HepG2 (cell line): ENCODE measurements at regions not wholly inside any gene's neighbourhood (a gene's known extent, or its start where the extent isn't known, plus 50 kb on each side); places are given as distances from the start of the nearest gene placed in this dataset.

ENCODE experiments used
- ATAC-seq: fragments of 200-7000 bp; cut with Tn5 transposase; 3 replicates; pipeline ENCODE4 v1.9.1; 2020; ENCODE audit warnings: mild to moderate bottlenecking, moderate library complexity
- BruUV-seq: library from RNA; stranded (reverse); fragments of 400-500 nt; replicated peaks from 2 replicates; lab custom pipeline; 2021; lab: Mats Ljungman, UMichigan
- CTCF ChIA-PET: fragments of 300-600 bp; formaldehyde crosslinking; extraction: SDS; loops from one replicate; lab custom pipeline; 2021; ENCODE audit warnings: low total read pairs, inconsistent platforms, low intra/inter-chr PET ratio; lab: Yijun Ruan, JAX
- POLR2A ChIA-PET: fragments of 350-600 bp; sonication (Branson Sonifier 250); formaldehyde crosslinking; loops from one replicate; lab custom pipeline; 2020; ENCODE audit warnings: antibody characterized with exemption, inconsistent platforms; lab: Yijun Ruan, JAX
- DNase-seq: peaks from one replicate; pipeline ENCODE4 v3.0.0-alpha.2; 2015; ENCODE audit warnings: low spot score
- FAIRE-seq: peaks from 3 replicates; lab custom pipeline; 2011; peaks lifted over from hg19 to GRCh38; lab: Jason Lieb, UNC
- H2AFZ ChIP-seq: one replicate; pipeline ENCODE4 v1.6.1; 2011; ENCODE audit warnings: low read length, inconsistent platforms
- H3K27ac ChIP-seq: fragments of 300-600 bp; 3 replicates; pipeline ENCODE4 v1.8.0; 2011; ENCODE audit warnings: mixed run types, mild to moderate bottlenecking, mixed read lengths, low read length, inconsistent platforms; ENCODE audit not compliant: insufficient read depth; ENCODE audit errors: extremely low read length
- H3K27me3 ChIP-seq, 2 experiments: fragments of 200-600 bp in 1 of 2; 2 replicates in 1 of 2; 3 replicates in 1 of 2; pipeline versions ENCODE4 v1.6.0 to v1.8.0; 2011; ENCODE audit warnings: low read length in 2 of 2, mild to moderate bottlenecking in 2 of 2, moderate library complexity in 2 of 2, inconsistent platforms in 1 of 2; ENCODE audit not compliant: insufficient read depth in 2 of 2, control insufficient read depth in 1 of 2
- H3K36me3 ChIP-seq, 2 experiments: fragments of 200-600 bp in 1 of 2; replicated peaks in 1 of 2; 2 replicates in 1 of 2; 3 replicates in 1 of 2; pipeline versions ENCODE4 v1.5.1 to v1.8.0; 2011; ENCODE audit warnings: low read length in 2 of 2, inconsistent platforms in 1 of 2; ENCODE audit not compliant: insufficient read depth in 2 of 2, control insufficient read depth in 1 of 2
- H3K4me1 ChIP-seq: 2 replicates; pipeline ENCODE4 v1.5.1; 2012; ENCODE audit warnings: low read length, inconsistent platforms; ENCODE audit not compliant: insufficient read depth
- H3K4me2 ChIP-seq: 2 replicates; pipeline ENCODE4 v1.6.0; 2011; ENCODE audit warnings: low read depth, low read length, inconsistent platforms
- H3K4me3 ChIP-seq, 3 experiments: fragments of 200-600 bp in 1 of 3; sonication (generic), shearing (Covaris generic) in 1 of 3; replicated peaks in 1 of 3; 2 replicates each; pipeline ENCODE4 v1.5.1; 2011 to 2016; ENCODE audit warnings: low read length in 3 of 3, inconsistent platforms in 2 of 3, low read depth in 2 of 3, mild to moderate bottlenecking in 2 of 3, control low read depth in 1 of 3, mixed read lengths in 1 of 3; ENCODE audit not compliant: insufficient read depth in 1 of 3
- H3K79me2 ChIP-seq: one replicate; pipeline ENCODE4 v1.6.1; 2011; ENCODE audit warnings: low read length, inconsistent platforms; ENCODE audit not compliant: insufficient read depth
- H3K9ac ChIP-seq: 2 replicates; pipeline ENCODE4 v1.6.0; 2011; ENCODE audit warnings: mild to moderate bottlenecking, low read depth, low read length, inconsistent platforms; ENCODE audit not compliant: insufficient read depth
- H3K9me3 ChIP-seq: 2 replicates; pipeline ENCODE4 v1.5.1; 2012; ENCODE audit warnings: mild to moderate bottlenecking, low read length
- H4K20me1 ChIP-seq: 2 replicates; pipeline ENCODE4 v1.6.0; 2011; ENCODE audit warnings: inconsistent platforms, mild to moderate bottlenecking, low read length, moderate library complexity; ENCODE audit not compliant: insufficient read depth
- CSRNP2 ChIP-seq: sonication (generic); formaldehyde crosslinking; conservative IDR thresholded peaks from 2 replicates; pipeline ENCODE4 v1.8.0; 2022; ENCODE audit warnings: low read depth, missing genetic modification reagents
- ETV5 ChIP-seq: IDR thresholded peaks from 2 replicates; pipeline ENCODE4 v1.6.1; 2018; ENCODE audit warnings: missing biosample characterization, missing genetic modification reagents, inconsistent platforms, borderline replicate concordance
- FOSL2 ChIP-seq: sonication (generic); formaldehyde crosslinking; IDR thresholded peaks from 2 replicates; pipeline ENCODE4 v1.4.0; 2020; ENCODE audit warnings: missing genetic modification reagents
- KLF12 ChIP-seq: sonication (generic); formaldehyde crosslinking; IDR thresholded peaks from 2 replicates; pipeline ENCODE4 v1.4.0; 2020; ENCODE audit warnings: missing genetic modification reagents, borderline replicate concordance
- NFIC ChIP-seq: IDR thresholded peaks from 2 replicates; pipeline ENCODE4 v1.6.1; 2012; ENCODE audit warnings: mild to moderate bottlenecking, low read length, inconsistent platforms
- PHF20 ChIP-seq: sonication (generic); formaldehyde crosslinking; IDR thresholded peaks from 2 replicates; pipeline ENCODE4 v1.5.0; 2020; ENCODE audit warnings: mild to moderate bottlenecking, missing genetic modification reagents
- REL ChIP-seq: sonication (generic); formaldehyde crosslinking; conservative IDR thresholded peaks from 2 replicates; pipeline ENCODE4 v1.8.0; 2022; ENCODE audit warnings: mild to moderate bottlenecking, missing genetic modification reagents, moderate library complexity
- ZKSCAN1 ChIP-seq: fragments of 150-350 bp; IDR thresholded peaks from 2 replicates; pipeline ENCODE4 v1.6.1; 2014; ENCODE audit warnings: low read length
- ZMYM4 ChIP-seq: sonication (generic); formaldehyde crosslinking; IDR thresholded peaks from 2 replicates; pipeline ENCODE4 v1.8.1; 2023; ENCODE audit warnings: mild to moderate bottlenecking, missing genetic modification reagents
- ZNF274 ChIP-seq: sonication (generic); formaldehyde crosslinking; IDR thresholded peaks from 2 replicates; pipeline ENCODE4 v1.5.1; 2020; ENCODE audit warnings: mild to moderate bottlenecking, missing genetic modification reagents
- ZNF781 ChIP-seq: sonication (generic); formaldehyde crosslinking; IDR thresholded peaks from 2 replicates; pipeline ENCODE4 v1.5.1; 2020; ENCODE audit warnings: borderline replicate concordance, mild to moderate bottlenecking, missing genetic modification reagents; ENCODE audit errors: not compliant biosample characterization
- in situ Hi-C: cut with HindIII; loops from 2 replicates; pipeline ENCODE4 v1.10.0; 2017; ENCODE audit warnings: low pct_unique_long_range_greater_than_20kb; ENCODE audit not compliant: extremely low pct_ligation_motif_present
- intact Hi-C: fragments of 100-400 bp; cut with micrococcal nuclease; formaldehyde crosslinking; loops from one replicate; pipeline ENCODE4 v1.10.0; 2022; ENCODE audit not compliant: unreplicated experiment
- TF ChIP-seq, protein P1 (sequence below): sonication (generic); formaldehyde crosslinking; IDR thresholded peaks from 2 replicates; pipeline ENCODE4 v1.8.0; 2022; ENCODE audit warnings: missing genetic modification reagents, low read depth, mild to moderate bottlenecking, borderline replicate concordance

DNA sequence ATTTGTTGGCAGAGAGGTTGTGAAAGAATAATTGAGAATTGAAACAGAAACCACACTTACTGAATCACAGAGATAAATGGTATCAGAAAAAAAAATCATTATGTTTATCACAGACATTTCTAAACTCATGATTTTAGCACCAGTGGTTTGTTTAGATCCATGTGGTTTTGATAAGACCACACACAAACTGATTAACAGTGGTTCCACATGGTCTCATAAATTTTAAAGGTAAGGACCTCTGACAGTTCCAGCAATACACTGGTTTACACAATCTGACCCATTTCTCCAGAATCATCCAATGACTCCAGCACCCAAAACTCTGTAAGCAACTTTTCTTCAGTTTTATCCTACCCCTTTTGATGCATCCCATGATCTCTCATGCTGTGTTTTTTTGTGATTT lies 261.2 kb downstream of the ANXA1 start:
- ATAC-seq, result no peak
- TF ChIP-seq ETV5 (CRISPR knock-in tag) (no peak), PHF20 (CRISPR knock-in tag) (no peak), ZNF781 (no peak), FOSL2 (CRISPR knock-in tag) (no peak), KLF12 (CRISPR knock-in tag) (no peak), CSRNP2 (CRISPR knock-in tag) (no peak), ZKSCAN1 (no peak), REL (CRISPR knock-in tag) (no peak), ZNF274 (CRISPR knock-in tag) (no peak), NFIC (no peak), ZMYM4 (no peak)
- TF ChIP-seq, protein P1, sequence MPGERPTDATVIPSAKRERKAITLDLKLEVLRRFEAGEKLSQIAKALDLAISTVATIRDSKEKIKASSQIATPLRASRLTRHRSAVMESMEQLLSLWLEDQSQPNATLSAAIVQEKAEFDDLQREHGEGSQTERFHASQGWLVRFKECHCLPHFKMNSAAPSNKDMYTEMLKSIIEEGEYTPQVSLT (CRISPR knock-in tag), result no peak
- TF ChIP-seq, all 625 proteins: peak for 0
- Histone ChIP-seq H3K4me2 (no peak overlapping the region), H3K9me3 (no peaks in the 10 kb centered on the region), H3K9ac (no peak overlapping the region), H2AFZ (no peak overlapping the region), H3K36me3 (no peaks in the 10 kb centered on the region), H3K4me3 (no peak overlapping the region), H3K27me3 (no peaks in the 10 kb centered on the region), H3K79me2 (no peaks in the 10 kb centered on the region), H3K27ac (no peak overlapping the region), H3K4me1 (no peaks in the 10 kb centered on the region), H4K20me1 (no peaks in the 10 kb centered on the region)
- CTCF ChIA-PET, result no interaction called here
- BruUV-seq, result no TSS peak
- in situ Hi-C loops (no loop called here), intact Hi-C loops (no loop called here)
- POLR2A ChIA-PET, result no interaction called here
- DNase-seq (no peak), FAIRE-seq (no peak)
